GM18498 (cell line): ENCODE measurements at regions not wholly inside any gene's neighbourhood (a gene's known extent, or its start where the extent isn't known, plus 50 kb on each side); places are given as distances from the start of the nearest gene placed in this dataset.
"Not testable (repeated sequence)": the region's sequence is repeated elsewhere in the genome, so short reads cannot be mapped to it uniquely, and the experiment has no call there.

ENCODE experiments used
- ATAC-seq: cut with Tn5 transposase; IDR thresholded peaks from one replicate; pipeline ENCODE4 v1.9.1; 2021; ENCODE audit warnings: mild to moderate bottlenecking, moderate library complexity; ENCODE audit not compliant: unreplicated experiment

DNA sequence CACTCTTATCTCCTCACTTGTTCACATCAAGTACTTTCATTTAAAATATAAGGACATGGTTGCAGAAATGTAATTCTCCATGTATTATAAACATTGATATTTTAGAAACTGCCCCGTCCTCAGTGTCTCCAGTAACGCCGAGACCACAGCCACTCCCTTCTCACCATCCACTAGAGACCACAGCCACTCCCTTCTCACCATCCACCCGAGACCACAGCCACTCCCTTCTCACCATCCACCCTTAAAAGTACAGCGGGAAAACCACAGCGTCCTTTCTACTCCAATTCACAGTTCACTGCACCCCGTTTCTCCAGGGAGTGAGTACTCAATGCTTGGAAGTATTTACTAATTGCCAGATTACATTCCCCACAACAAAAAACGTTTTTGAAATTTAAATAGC, 1452.2 kb upstream of the ACVR2A start:
- ATAC-seq, result no peak

DNA sequence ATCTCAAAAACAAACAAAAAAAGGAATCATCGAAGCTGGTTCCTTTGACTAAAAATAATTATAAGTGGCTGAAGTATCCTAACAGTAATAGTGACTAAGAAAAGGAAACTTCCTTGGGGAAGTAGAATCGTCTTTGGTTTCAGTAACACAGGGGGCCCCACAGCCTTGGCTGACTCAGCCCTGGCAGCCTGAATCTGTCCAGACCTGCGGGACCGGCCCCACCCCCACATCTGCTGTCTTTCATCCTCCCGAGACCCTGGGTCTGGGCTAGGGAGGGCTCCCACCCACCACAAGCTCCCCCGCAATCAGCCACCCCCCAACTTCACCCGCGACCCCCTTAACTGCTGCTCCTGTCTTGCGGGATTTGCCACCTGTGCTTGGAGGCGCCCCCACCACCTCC, 1452.6 kb upstream of the ACVR2A start:
- ATAC-seq, result no peak

DNA sequence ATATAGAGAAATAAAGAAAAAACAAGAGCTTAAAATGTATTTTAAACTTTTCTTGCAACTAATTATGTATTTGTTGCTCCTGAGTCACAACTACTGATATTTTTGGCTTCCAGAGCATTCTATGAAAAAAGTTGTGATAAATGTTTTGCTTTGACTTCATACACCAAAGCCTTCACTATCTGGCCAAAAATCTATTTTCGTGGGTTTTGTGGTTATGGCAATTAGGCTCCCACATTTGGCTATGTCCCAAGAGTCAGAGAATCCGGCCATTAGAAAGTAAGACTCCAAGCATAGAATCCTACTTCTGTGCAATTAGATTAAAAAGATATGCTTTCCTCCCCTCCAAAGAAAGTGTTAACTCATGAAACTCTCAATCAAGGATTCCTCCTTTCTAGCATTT, 1456.1 kb upstream of the ACVR2A start:
- no peak for ATAC-seq

DNA sequence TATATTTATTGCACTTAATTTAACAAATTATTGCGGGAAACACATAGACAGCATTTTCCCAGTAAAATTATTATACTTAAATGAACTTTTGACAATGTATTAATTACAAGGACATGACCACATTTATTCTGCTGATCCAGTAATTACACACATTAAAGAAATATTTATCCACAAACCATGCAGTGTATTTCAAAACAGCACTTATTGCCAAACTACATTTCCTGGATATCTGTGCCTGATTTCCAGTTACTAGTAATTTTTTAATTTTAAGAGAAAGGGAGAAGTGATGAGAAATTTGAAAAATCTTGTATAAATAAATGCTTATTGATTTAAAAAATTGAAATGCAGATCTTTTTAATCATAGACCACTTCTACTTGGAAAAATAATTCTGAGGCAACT, 1458.7 kb upstream of the ACVR2A start:
- ATAC-seq, result no peak

DNA sequence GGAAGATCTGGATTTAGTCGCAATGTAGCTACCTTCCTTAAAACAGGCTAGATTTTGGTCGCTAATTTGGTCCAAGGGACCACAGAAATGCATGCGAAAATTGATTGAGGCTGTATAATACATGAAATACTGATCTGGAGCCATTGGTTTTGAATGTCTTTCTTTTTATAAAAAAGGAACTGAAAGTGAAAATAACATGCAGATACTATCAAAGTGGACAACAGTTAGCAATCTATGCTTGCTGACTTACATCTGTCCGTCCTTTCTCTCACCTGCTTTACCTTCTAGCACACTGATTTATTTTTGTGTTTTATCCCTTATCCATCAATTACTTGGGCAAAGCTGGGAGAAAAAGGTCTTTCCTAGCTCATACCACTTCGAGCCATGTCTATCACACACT, 1459.8 kb upstream of the ACVR2A start:
- ATAC-seq, result peak; percentile 57

DNA sequence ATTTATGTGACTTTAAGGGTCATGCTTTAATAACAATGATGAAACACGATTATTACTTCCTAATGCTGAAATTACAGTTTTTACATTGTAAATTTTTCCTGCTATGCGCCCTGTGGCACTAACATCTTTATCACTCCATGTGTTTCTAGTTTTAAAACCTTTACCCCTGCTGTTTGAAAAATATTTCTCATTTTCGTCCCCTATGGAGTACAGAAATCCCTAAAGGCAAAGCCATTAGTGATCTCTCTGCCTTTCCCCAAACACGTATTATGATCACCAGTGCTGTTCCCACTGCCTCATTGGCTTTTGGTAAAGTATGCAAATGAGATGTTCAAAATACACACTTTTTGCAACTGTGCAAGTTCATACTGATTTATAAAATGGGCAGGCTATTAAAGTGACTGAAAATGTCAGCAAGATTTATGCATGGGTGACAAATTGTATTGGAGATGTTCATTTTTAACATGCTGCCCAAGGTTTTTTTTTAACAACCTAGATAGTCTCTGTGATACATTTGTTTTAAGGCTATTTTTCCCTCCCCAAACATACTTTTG, 1468.2 kb upstream of the ACVR2A start:
- no peak for ATAC-seq

DNA sequence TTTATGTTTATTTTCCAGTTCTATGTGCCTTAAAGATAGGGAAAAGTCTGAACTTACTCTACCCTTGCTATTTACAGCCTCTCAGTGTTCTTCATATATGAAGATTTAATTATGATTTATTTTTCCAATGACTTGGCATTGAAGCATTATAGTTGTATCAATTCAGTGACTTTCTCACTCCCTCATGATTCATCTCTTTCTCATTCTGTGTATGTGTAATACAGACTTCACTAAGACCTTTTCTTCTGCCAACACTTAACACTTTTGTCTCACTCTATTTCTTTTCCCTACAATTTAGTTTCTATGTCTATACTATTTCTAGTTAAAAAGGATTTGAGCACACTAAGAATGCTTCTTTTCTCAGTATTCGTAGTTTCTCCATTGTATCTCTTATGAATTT, 1470.3 kb upstream of the ACVR2A start:
- no peak for ATAC-seq

DNA sequence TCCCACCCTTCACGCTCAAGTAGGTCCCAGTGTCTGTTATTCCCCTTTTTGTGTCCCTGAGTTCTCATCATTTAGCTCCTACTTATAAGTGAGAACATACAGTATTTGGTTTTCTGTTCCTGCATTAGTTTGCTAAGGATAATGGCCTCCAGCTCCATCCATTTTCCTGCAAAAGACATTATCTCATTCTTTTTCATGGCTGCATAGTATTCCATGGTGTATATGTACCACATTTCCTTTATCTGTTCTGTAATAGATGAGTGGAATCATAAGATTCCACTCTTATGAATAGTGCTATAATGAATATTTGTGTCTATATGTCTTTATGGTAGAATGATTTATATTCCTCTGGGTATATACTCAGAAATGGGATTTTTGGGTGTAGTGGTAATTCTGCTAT, 1473.5 kb upstream of the ACVR2A start:
- not testable (repeated sequence) for ATAC-seq

DNA sequence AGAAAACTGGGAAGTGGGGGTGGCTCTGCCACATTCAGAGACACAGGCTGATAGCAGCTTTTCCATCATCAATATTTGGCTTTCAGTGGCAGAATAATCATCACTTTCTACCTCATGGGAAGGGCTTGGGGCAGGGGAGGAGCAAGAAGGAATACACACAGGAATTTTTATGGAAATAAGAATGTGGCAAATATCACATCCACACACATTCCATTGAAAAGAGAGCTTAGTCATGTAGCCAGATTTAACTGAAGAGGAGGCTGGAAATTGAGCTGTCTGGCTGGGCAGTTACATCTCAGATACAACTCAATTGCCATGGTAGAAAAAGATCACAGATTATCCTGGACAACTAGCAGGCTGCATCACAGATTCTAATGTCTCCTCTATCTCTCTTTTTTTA, 1474.0 kb upstream of the ACVR2A start:
- ATAC-seq, result no peak

DNA sequence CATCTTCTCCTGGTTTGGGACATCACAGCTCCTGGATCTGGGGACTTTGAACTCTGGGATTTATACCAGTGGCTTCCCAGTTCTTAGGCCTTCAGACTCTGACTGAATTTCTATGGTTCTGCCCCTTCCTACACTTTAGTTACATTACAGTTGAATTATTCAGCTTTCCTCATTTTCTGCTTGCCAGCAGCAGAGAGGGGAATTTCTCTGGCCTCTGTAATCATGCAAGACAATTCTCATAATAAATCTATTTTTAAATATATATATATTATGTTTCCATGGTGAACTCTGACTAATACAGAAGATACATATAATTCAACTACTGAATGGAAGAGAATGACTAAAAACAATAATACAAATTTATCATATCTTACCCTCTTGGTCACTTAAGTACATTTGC, 1478.6 kb upstream of the ACVR2A start:
- ATAC-seq, result no peak

DNA sequence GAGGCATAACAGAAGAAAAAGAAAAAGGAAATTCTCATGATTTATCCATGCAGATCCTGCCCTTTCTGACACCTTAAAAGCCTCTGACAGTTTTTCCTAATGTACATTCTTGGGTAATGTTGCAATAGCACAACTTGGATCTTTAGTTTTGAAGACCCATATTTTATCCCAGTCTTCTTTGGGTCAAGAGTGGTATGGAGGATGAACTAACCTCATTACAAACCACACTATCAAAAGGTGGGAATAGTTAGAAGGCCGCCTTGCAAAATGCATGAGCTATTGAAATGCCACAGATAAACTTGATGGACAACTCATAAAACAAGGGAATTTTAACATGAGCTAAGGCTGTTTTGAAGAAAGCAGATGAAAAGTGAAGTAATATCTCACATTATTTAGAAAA, 1479.8 kb upstream of the ACVR2A start:
- no peak for ATAC-seq

DNA sequence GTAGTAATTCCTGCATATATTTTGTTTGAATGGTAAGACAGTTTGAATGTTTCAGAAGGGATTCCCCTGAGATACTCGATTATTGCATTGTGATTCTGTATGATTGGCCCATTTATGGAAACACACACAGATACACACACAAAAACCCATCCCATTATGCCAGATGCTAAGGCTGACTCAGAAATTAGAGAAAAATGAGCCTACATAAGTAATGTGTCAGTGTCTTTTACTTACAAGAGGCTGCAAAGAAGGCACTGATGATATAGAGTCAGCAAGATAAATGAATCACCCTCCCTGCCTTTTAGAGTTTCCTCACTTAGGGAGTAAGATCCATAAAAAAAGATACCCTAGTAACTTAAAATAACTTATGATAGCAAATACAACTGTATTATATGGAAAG, 1481.1 kb upstream of the ACVR2A start:
- no peak for ATAC-seq

DNA sequence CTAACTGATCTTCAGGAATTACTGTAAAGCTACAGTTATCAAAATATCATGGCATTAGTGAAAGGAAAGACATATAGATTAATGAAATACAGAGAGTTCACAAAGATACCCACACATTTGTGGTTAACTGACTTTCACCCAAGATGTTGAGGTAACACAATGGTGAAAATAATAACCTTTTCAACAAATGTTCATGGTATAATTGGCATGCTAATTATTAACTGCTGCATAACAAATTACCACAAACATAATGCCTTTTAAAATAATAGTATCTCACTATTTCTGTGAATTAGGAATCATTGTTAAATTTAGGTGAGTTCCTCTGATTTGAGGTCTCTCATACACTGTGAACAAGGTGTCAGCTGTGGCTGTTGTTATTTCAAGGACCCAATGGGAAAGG, 1493.1 kb upstream of the ACVR2A start:
- ATAC-seq, result no peak

DNA sequence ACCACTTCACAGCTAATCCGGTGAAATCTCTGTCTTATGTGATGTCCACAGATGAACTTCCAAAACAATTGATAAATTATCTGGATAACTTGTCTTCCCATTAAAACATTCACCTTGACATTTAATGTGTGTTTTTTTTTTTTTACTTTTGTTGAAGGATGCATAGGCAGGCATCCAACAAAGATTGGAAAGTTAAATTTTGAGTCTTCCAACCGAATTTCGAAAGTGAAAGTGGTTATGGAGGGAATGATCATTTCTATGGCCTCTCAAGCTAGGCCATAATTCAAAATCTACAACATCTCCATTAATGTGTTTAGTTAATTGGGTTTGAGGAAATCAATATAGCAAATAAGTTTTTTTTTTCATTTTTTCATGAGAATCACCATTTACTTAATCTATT, 1495.5 kb upstream of the ACVR2A start:
- ATAC-seq, result no peak

DNA sequence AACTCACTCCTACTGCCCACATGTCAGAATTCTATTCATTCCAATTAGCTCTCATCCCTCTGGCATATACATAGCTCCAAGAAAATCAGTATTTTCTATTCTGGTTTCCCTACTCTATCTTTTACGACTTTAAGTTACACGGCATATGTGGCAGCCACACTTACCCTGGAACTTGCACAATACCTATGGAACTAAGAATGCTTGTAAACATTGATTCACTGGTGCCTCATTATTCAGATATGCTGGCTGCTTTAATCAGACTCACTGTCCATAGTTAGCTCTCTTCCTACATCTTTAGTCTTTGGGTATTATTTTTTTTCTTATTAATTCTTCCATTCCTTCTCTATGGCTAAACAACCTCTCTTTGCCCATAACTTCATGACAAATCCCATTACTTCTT, 1519.9 kb upstream of the ACVR2A start:
- ATAC-seq, result no peak

DNA sequence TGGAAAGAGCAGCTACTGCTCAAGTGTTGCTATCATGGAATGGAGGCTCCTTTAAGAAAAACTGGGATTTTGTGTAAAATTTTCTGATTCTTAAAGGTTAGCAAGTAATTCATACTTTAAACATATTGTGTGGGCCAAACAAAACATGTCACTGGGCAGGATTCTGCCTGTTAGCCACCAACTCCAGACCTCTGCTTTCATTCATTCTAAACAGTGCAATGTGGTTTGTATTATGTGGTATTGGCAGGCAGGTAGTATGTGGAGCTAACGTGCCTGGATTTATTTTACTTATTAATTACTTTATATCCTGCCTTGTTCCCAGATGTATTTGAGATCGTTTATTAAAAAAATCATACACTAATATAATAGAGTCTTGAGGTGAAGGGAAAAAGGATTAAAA, 1521.3 kb upstream of the ACVR2A start:
- no peak for ATAC-seq

DNA sequence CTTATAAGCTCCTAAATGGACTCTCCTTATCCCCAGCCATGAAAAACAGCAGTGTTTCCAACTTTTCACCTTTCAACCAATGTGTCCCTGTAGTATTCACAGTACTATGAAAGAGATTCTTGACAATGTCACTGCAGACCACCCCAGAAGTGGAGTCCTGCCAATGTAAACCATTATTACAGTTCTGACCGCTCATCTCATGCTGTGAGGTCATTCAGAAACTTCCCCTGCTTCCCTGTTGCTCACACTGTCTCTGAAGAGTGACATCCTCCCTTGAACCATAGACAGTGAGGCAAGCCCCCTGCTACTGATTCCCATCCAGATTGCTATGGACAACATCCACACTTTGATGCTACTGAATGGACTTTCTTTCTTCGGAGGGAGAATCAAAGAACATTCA, 1523.7 kb upstream of the ACVR2A start:
- ATAC-seq, result no peak

DNA sequence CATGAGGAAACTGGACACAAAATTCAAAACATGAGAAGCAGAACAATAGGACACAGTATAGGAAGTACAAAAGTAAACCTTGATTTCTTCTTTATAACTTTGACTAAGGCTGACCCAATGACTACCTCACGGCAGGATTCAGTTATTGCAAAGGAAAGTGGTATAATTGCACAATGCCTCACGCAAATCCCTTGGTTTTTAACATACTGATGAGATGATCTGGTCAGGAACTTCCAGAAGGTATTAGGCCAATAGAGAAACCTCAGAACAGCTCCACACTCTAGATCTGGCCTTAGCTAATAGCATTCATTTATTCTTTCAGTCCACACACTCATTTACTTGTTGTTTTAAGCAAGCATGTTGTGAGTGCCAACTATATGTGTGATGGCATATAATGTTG, 1526.9 kb upstream of the ACVR2A start:
- ATAC-seq, result no peak

DNA sequence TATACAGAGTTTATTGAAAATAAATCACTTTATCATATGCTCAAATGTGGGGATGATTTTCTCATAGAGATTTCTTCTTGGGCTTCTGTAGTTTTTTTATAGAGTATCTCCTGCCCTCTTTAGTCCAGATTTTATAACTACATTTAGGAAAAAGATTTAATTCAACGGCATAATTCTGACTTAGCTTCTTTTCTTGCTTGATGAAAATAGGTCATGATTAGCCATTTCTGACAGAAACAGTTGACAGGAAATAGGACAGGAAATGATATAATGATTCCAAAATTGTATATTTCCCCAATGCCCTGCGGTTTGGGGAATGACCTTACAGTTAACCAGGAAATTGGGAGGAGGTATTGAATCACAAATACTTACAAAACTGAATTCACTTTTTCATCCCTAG, 1531.9 kb upstream of the ACVR2A start:
- no peak for ATAC-seq

DNA sequence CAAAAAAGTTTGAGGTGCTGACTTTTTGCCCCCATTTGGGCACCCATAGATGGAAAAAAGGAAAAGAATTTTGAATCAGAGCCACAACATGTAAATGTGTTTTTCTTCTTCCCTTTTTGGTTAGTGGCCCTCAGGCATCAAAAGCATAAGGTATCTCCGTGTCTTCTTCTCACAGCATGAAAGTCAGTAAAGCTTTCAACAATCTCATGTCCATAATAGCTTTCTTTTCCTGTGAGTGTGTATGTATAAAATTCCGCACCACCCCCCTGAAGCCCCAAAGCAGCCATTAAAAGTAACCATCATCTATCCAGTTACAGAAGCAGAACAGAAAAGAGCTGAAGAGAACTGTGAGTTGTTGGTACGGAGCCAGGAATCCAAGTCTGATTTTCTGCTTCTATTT, 1539.7 kb upstream of the ACVR2A start:
- ATAC-seq, result no peak

DNA sequence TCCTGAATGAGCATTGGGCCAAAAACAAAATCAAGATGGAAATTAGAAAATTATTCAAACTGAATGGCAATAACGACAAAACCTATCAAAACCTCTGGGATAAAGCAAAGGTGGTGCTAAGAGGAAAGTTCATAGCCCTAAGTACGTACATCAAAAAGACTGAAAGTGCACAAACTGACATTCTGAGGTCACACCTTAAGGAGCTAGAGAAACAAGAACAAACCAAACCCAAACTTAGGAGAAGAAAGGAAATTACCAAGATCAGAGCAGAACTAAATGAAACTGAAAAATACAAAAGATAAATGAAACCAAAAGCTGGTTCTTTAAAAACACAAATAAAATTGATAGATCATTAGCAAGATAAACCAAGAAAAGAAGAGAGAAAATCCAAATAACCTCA, 1543.5 kb upstream of the ACVR2A start:
- ATAC-seq, result no peak

DNA sequence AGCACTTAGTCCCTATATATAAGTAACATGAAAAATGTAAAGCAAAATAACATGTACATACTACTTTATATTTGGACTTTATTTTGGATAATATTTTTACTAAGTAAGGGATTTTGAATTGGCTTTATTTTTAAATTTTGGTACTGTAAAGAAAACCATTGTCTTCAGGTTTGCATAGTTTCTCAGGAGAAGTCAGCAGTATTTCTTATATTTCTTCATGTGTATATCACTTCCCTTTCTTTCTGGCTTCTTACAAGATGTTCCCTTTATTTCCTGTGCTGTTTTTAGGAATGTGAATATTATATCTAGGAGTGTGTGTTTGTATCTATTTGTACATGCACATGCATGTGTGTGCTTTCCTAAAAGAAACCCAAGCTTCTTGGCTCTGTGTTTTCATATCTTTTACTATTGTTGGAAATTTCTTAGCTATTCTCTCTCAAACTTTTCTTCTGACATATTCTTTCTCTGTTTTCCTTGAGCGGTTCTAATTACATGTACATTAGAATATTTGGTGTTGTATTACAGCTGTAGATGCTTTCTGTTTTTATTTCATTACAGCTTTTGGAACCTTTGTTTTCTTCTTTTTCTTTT, 1549.7 kb upstream of the ACVR2A start:
- ATAC-seq, result no peak

DNA sequence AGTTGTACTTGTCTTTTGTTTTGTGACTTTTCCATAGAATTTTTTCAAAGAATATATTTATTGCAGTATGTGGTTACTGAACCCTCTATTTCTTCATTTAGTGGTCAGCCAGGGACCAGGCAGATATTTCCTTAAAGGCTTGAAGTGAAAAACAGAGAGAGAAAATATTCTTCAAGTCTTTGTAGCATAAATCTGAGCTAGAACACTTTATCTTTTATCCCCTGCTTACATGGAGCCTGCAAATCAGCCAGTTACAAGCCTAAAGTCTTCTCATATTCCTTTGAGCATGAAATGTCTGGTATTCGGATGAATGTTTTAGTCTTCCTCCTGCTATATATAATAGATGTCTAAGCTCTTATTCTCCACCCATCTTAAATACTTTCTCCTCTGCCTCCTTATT, 1557.5 kb upstream of the ACVR2A start:
- no peak for ATAC-seq
